WTC11 (cell line): ENCODE measurements at regions not wholly inside any gene's neighbourhood (a gene's known extent, or its start where the extent isn't known, plus 50 kb on each side); places are given as distances from the start of the nearest gene placed in this dataset.

Experiments
- ATAC-seq: fragments of 200-7000 bp; cut with Tn5 transposase; 2 replicates; pipeline ENCODE4 v1.10.0; 2021; ENCODE audit warnings: mild to moderate bottlenecking, moderate library complexity
- CTCF ChIA-PET: fragments of 300-600 bp; sonication (Branson Sonifier 250); formaldehyde crosslinking; loops from one replicate; lab custom pipeline; 2021; ENCODE audit warnings: antibody characterized with exemption; lab: Charles Lee
- POLR2A ChIA-PET: fragments of 350-600 bp; sonication (Branson Sonifier 250); formaldehyde crosslinking; loops from one replicate; lab custom pipeline; 2021; ENCODE audit warnings: antibody characterized with exemption; lab: Charles Lee
- DNase-seq: peaks from one replicate; pipeline ENCODE4 v3.0.0; 2021; ENCODE audit warnings: low spot score
- H3K27ac Mint-ChIP-seq: 2 replicates; pipeline ENCODE4 v1.8.0; 2021; ENCODE audit warnings: mixed read lengths
- H3K27me3 Mint-ChIP-seq: 2 replicates; pipeline ENCODE4 v1.8.0; 2021; ENCODE audit warnings: low read depth, mild to moderate bottlenecking, moderate library complexity, mixed read lengths
- H3K36me3 Mint-ChIP-seq: 2 replicates; pipeline ENCODE4 v1.8.0; 2021; ENCODE audit warnings: mixed read lengths
- H3K4me1 Mint-ChIP-seq: 2 replicates; pipeline ENCODE4 v1.8.0; 2022; ENCODE audit warnings: mixed read lengths
- H3K4me3 Mint-ChIP-seq: 2 replicates; pipeline ENCODE4 v1.8.0; 2021; ENCODE audit warnings: mild to moderate bottlenecking, moderate library complexity, mixed read lengths
- H3K9me3 Mint-ChIP-seq: 2 replicates; pipeline ENCODE4 v1.8.0; 2021; ENCODE audit warnings: mixed read lengths
- CREB1 ChIP-seq: sonication (generic); formaldehyde crosslinking; IDR thresholded peaks from 2 replicates; pipeline ENCODE4 v1.8.0; 2023; ENCODE audit warnings: mild to moderate bottlenecking, missing genetic modification reagents
- ELF4 ChIP-seq: sonication (generic); formaldehyde crosslinking; IDR thresholded peaks from 2 replicates; pipeline ENCODE4 v1.8.1; 2022; ENCODE audit warnings: low read depth, mild to moderate bottlenecking, moderate library complexity, missing genetic modification reagents
- FOXK1 ChIP-seq: sonication (generic); formaldehyde crosslinking; IDR thresholded peaks from 2 replicates; pipeline ENCODE4 v1.8.0; 2022; ENCODE audit warnings: mild to moderate bottlenecking, moderate library complexity, missing genetic modification reagents
- GABPB1 ChIP-seq: sonication (generic); formaldehyde crosslinking; IDR thresholded peaks from 2 replicates; pipeline ENCODE4 v1.8.1; 2023; ENCODE audit warnings: mild to moderate bottlenecking, missing genetic modification reagents
- HMGA2 ChIP-seq: fragments of 250-450 bp; sonication (Bioruptor Pico); IDR thresholded peaks from 2 replicates; pipeline ENCODE4 v1.4.0; 2021; ENCODE audit warnings: mild to moderate bottlenecking, moderate library complexity
- IRF2 ChIP-seq: sonication (generic); formaldehyde crosslinking; IDR thresholded peaks from 2 replicates; pipeline ENCODE4 v1.8.0; 2022; ENCODE audit warnings: low read depth, missing genetic modification reagents, borderline replicate concordance
- NR3C1 ChIP-seq: sonication (generic); formaldehyde crosslinking; conservative IDR thresholded peaks from 2 replicates; pipeline ENCODE4 v1.8.1; 2023; ENCODE audit warnings: low read depth, mild to moderate bottlenecking, missing genetic modification reagents
- SP1 ChIP-seq: sonication (generic); formaldehyde crosslinking; conservative IDR thresholded peaks from 2 replicates; pipeline ENCODE4 v1.8.1; 2022; ENCODE audit warnings: missing genetic modification reagents
- ZBTB21 ChIP-seq: sonication (generic); formaldehyde crosslinking; IDR thresholded peaks from 2 replicates; pipeline ENCODE4 v1.8.1; 2023; ENCODE audit warnings: mild to moderate bottlenecking, missing genetic modification reagents, borderline replicate concordance
- ZNF121 ChIP-seq: sonication (generic); formaldehyde crosslinking; IDR thresholded peaks from 2 replicates; pipeline ENCODE4 v1.8.0; 2023; ENCODE audit warnings: missing genetic modification reagents
- ZNF219 ChIP-seq: sonication (generic); formaldehyde crosslinking; IDR thresholded peaks from 2 replicates; pipeline ENCODE4 v1.8.0; 2023; ENCODE audit warnings: missing genetic modification reagents, mild to moderate bottlenecking, borderline replicate concordance
- ZNF423 ChIP-seq: fragments of 250-450 bp; sonication (Bioruptor Pico); IDR thresholded peaks from 2 replicates; pipeline ENCODE4 v2.1.2; 2022; ENCODE audit warnings: mild to moderate bottlenecking, moderate library complexity
- TF ChIP-seq, protein P1 (sequence below): sonication (generic); formaldehyde crosslinking; IDR thresholded peaks from 2 replicates; pipeline ENCODE4 v1.8.0; 2022; ENCODE audit warnings: mild to moderate bottlenecking, missing genetic modification reagents
- TF ChIP-seq, protein P2 (sequence below): sonication (generic); formaldehyde crosslinking; IDR thresholded peaks from 2 replicates; pipeline ENCODE4 v1.8.0; 2023; ENCODE audit warnings: missing genetic modification reagents
- TF ChIP-seq, protein P3 (sequence below): sonication (generic); formaldehyde crosslinking; IDR thresholded peaks from 2 replicates; pipeline ENCODE4 v1.8.1; 2022; ENCODE audit warnings: mild to moderate bottlenecking, moderate library complexity, missing genetic modification reagents
- TF ChIP-seq, protein P4 (sequence below): fragments of 250-450 bp; sonication (Bioruptor Pico); IDR thresholded peaks from 2 replicates; pipeline ENCODE4 v1.9.0; 2021; ENCODE audit warnings: mild to moderate bottlenecking
- TF ChIP-seq, protein P5 (sequence below): sonication (generic); formaldehyde crosslinking; IDR thresholded peaks from 2 replicates; pipeline ENCODE4 v1.8.0; 2022; ENCODE audit warnings: mild to moderate bottlenecking, missing genetic modification reagents
- TF ChIP-seq, protein P6 (sequence below): sonication (generic); formaldehyde crosslinking; IDR thresholded peaks from 2 replicates; pipeline ENCODE4 v1.8.1; 2023; ENCODE audit warnings: mild to moderate bottlenecking, moderate library complexity, missing genetic modification reagents
- TF ChIP-seq, protein P7 (sequence below): fragments of 250-450 bp; sonication (Bioruptor Pico); IDR thresholded peaks from 2 replicates; pipeline ENCODE4 v1.9.0; 2021; ENCODE audit warnings: moderate library complexity, mild to moderate bottlenecking, inconsistent platforms, borderline replicate concordance
- TF ChIP-seq, protein P8 (sequence below): sonication (generic); formaldehyde crosslinking; IDR thresholded peaks from 2 replicates; pipeline ENCODE4 v1.8.0; 2023; ENCODE audit warnings: missing genetic modification reagents, mild to moderate bottlenecking, borderline replicate concordance

DNA sequence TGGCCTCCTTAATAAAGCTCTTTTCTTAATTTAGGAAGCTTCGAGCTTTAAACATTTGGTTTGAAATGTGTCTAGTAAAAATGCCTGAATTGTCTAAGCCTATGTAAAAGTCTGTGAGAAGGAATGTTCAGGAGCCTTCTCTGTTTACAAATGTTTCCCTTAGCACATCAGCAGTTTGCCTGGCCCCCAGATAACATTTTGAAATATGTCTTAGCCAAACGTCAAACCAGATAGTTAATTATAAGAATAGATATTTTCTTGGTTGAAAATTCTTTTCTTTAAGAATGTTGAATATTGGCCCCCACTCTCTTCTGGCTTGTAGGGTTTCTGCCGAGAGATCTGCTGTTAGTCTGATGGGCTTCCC is 498.6 kb downstream of the CCDC85A start (continued):
- TF ChIP-seq FOXK1 (CRISPR knock-in tag) (no peak), GABPB1 (no peak), ELF4 (CRISPR knock-in tag) (no peak), NR3C1 (no peak), IRF2 (CRISPR knock-in tag) (no peak)
- TF ChIP-seq, protein P1, sequence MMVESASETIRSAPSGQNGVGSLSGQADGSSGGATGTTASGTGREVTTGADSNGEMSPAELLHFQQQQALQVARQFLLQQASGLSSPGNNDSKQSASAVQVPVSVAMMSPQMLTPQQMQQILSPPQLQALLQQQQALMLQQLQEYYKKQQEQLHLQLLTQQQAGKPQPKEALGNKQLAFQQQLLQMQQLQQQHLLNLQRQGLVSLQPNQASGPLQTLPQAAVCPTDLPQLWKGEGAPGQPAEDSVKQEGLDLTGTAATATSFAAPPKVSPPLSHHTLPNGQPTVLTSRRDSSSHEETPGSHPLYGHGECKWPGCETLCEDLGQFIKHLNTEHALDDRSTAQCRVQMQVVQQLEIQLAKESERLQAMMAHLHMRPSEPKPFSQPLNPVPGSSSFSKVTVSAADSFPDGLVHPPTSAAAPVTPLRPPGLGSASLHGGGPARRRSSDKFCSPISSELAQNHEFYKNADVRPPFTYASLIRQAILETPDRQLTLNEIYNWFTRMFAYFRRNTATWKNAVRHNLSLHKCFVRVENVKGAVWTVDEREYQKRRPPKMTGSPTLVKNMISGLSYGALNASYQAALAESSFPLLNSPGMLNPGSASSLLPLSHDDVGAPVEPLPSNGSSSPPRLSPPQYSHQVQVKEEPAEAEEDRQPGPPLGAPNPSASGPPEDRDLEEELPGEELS (CRISPR knock-in tag): no peak
- TF ChIP-seq, protein P2, sequence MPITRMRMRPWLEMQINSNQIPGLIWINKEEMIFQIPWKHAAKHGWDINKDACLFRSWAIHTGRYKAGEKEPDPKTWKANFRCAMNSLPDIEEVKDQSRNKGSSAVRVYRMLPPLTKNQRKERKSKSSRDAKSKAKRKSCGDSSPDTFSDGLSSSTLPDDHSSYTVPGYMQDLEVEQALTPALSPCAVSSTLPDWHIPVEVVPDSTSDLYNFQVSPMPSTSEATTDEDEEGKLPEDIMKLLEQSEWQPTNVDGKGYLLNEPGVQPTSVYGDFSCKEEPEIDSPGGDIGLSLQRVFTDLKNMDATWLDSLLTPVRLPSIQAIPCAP: no peak
- TF ChIP-seq, protein P3, sequence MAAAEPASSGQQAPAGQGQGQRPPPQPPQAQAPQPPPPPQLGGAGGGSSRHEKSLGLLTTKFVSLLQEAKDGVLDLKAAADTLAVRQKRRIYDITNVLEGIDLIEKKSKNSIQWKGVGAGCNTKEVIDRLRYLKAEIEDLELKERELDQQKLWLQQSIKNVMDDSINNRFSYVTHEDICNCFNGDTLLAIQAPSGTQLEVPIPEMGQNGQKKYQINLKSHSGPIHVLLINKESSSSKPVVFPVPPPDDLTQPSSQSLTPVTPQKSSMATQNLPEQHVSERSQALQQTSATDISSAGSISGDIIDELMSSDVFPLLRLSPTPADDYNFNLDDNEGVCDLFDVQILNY (CRISPR knock-in tag): no peak
- TF ChIP-seq, protein P4, sequence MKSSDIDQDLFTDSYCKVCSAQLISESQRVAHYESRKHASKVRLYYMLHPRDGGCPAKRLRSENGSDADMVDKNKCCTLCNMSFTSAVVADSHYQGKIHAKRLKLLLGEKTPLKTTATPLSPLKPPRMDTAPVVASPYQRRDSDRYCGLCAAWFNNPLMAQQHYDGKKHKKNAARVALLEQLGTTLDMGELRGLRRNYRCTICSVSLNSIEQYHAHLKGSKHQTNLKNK (CRISPR knock-in tag): no peak

DNA sequence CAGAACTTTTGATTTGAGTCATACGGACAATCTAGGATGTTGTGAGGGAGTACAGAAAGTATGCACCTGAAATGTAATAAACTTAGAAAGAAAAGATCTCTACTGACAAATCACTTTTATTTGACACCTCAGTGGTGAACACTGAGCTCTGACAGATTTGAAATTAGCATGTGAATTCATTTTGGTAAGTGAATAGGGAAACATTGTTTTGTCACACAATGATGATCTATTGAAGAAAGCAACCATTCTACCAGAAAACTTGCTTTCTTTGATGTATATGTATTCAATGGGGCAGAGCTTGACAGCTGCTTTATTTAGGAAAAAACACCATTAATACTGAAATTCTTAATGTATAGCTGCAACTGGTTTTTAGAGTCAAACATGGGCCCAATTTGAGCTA is 500.5 kb downstream of the CCDC85A start:
- H3K27me3 Mint-ChIP-seq: no peaks in the 10 kb centered on the region
- H3K27ac Mint-ChIP-seq: no peak overlapping the region
- POLR2A ChIA-PET: no interaction called here
- no peak overlapping the region for H3K4me3 Mint-ChIP-seq
- peaks cover 3% of the 10 kb centered on the region; the same call in 1 of the 2 replicates for H3K4me1 Mint-ChIP-seq
- no peak for ATAC-seq
- no peaks in the 10 kb centered on the region for H3K36me3 Mint-ChIP-seq
- no peak for DNase-seq
- CTCF ChIA-PET: no interaction called here
- TF ChIP-seq ELF4 (CRISPR knock-in tag) (no peak), HMGA2 (CRISPR knock-in tag) (no peak), ZNF423 (no peak), ZNF219 (CRISPR knock-in tag) (no peak), CREB1 (CRISPR knock-in tag) (no peak), FOXK1 (CRISPR knock-in tag) (no peak), ZBTB21 (no peak), SP1 (CRISPR knock-in tag) (no peak), IRF2 (CRISPR knock-in tag) (no peak), ZNF121 (CRISPR knock-in tag) (no peak)
- TF ChIP-seq, protein P5, sequence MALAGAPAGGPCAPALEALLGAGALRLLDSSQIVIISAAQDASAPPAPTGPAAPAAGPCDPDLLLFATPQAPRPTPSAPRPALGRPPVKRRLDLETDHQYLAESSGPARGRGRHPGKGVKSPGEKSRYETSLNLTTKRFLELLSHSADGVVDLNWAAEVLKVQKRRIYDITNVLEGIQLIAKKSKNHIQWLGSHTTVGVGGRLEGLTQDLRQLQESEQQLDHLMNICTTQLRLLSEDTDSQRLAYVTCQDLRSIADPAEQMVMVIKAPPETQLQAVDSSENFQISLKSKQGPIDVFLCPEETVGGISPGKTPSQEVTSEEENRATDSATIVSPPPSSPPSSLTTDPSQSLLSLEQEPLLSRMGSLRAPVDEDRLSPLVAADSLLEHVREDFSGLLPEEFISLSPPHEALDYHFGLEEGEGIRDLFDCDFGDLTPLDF: no peak
- TF ChIP-seq, protein P6, sequence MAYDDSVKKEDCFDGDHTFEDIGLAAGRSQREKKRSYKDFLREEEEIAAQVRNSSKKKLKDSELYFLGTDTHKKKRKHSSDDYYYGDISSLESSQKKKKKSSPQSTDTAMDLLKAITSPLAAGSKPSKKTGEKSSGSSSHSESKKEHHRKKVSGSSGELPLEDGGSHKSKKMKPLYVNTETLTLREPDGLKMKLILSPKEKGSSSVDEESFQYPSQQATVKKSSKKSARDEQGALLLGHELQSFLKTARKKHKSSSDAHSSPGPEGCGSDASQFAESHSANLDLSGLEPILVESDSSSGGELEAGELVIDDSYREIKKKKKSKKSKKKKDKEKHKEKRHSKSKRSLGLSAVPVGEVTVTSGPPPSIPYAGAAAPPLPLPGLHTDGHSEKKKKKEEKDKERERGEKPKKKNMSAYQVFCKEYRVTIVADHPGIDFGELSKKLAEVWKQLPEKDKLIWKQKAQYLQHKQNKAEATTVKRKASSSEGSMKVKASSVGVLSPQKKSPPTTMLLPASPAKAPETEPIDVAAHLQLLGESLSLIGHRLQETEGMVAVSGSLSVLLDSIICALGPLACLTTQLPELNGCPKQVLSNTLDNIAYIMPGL (CRISPR knock-in tag): no peak
- TF ChIP-seq, protein P7, sequence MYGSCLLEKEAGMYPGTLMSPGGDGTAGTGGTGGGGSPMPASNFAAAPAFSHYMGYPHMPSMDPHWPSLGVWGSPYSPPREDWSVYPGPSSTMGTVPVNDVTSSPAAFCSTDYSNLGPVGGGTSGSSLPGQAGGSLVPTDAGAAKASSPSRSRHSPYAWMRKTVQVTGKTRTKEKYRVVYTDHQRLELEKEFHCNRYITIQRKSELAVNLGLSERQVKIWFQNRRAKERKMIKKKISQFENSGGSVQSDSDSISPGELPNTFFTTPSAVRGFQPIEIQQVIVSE (CRISPR knock-in tag): no peak
- TF ChIP-seq, protein P8, sequence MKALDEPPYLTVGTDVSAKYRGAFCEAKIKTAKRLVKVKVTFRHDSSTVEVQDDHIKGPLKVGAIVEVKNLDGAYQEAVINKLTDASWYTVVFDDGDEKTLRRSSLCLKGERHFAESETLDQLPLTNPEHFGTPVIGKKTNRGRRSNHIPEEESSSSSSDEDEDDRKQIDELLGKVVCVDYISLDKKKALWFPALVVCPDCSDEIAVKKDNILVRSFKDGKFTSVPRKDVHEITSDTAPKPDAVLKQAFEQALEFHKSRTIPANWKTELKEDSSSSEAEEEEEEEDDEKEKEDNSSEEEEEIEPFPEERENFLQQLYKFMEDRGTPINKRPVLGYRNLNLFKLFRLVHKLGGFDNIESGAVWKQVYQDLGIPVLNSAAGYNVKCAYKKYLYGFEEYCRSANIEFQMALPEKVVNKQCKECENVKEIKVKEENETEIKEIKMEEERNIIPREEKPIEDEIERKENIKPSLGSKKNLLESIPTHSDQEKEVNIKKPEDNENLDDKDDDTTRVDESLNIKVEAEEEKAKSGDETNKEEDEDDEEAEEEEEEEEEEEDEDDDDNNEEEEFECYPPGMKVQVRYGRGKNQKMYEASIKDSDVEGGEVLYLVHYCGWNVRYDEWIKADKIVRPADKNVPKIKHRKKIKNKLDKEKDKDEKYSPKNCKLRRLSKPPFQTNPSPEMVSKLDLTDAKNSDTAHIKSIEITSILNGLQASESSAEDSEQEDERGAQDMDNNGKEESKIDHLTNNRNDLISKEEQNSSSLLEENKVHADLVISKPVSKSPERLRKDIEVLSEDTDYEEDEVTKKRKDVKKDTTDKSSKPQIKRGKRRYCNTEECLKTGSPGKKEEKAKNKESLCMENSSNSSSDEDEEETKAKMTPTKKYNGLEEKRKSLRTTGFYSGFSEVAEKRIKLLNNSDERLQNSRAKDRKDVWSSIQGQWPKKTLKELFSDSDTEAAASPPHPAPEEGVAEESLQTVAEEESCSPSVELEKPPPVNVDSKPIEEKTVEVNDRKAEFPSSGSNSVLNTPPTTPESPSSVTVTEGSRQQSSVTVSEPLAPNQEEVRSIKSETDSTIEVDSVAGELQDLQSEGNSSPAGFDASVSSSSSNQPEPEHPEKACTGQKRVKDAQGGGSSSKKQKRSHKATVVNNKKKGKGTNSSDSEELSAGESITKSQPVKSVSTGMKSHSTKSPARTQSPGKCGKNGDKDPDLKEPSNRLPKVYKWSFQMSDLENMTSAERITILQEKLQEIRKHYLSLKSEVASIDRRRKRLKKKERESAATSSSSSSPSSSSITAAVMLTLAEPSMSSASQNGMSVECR (CRISPR knock-in tag): no peak
- peaks cover 7% of the 10 kb centered on the region; the same call in 1 of the 2 replicates for H3K9me3 Mint-ChIP-seq
